IPS DF 6.9 (cell line): ENCODE measurements at regions not wholly inside any gene's neighbourhood (a gene's known extent, or its start where the extent isn't known, plus 50 kb on each side); places are given as distances from the start of the nearest gene placed in this dataset.

Experiments
- DNase-seq: peaks from one replicate; pipeline ENCODE4 v3.0.0-alpha.2; 2013; ENCODE audit warnings: low read depth, low spot score
- H3K27ac ChIP-seq: one replicate; pipeline ENCODE4 v1.5.1; 2013; ENCODE audit warnings: low read length, control low read depth
- H3K27me3 ChIP-seq: 2 replicates; pipeline ENCODE4 v1.6.1; 2013; ENCODE audit warnings: mild to moderate bottlenecking, low read length; ENCODE audit not compliant: control insufficient read depth, insufficient read depth
- H3K36me3 ChIP-seq: 2 replicates; pipeline ENCODE4 v1.6.1; 2013; ENCODE audit warnings: low read length; ENCODE audit not compliant: control insufficient read depth, insufficient read depth
- H3K4me1 ChIP-seq: 2 replicates; pipeline ENCODE4 v1.6.1; 2013; ENCODE audit warnings: low read length; ENCODE audit not compliant: control insufficient read depth, insufficient read depth
- H3K4me3 ChIP-seq: 2 replicates; pipeline ENCODE4 v1.5.1; 2013; ENCODE audit warnings: mild to moderate bottlenecking, low read length
- H3K9me3 ChIP-seq: 2 replicates; pipeline ENCODE4 v1.6.1; 2013; ENCODE audit warnings: low read length, inconsistent platforms; ENCODE audit not compliant: control insufficient read depth, insufficient read depth
- WGBS: extraction: QIAGEN DNeasy Blood & Tissue Kit; methylation state at CpG from one replicate; pipeline ENCODE4 v1.1.7; 2013; ENCODE audit warnings: mixed read lengths, missing lambda C conversion rate; ENCODE audit not compliant: insufficient read length, insufficient coverage; 5-methylcytosine and 5-hydroxymethylcytosine counted together

DNA sequence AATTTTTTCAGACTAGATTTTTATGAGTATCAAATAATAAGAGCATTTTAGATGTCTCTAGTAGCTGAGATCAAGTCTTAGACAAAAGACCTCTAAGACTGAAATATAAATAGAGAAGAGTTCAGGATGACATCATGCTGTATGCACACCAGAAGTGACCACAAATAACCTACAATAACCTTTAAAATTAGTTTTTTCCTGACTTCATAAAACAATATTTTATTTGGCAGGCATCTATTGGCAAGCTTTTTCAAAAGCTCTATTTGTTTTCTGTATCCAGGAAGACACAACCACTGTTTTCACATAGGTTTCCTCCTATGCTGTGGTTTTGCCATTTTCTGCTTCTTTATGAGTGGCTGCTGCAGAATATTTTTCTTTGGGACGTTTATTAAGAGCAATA lies 359.1 kb downstream of the CRPPA start:
- H3K4me1 ChIP-seq, result no peaks in the 10 kb centered on the region
- no peaks in the 10 kb centered on the region for H3K9me3 ChIP-seq
- H3K4me3 ChIP-seq, result no peak overlapping the region
- DNase-seq, result no peak
- no peak overlapping the region for H3K27ac ChIP-seq
- no peaks in the 10 kb centered on the region for H3K27me3 ChIP-seq
- no CpG with 5 or more reads among the region's 1 CpG for WGBS
- H3K36me3 ChIP-seq, result no peaks in the 10 kb centered on the region

DNA sequence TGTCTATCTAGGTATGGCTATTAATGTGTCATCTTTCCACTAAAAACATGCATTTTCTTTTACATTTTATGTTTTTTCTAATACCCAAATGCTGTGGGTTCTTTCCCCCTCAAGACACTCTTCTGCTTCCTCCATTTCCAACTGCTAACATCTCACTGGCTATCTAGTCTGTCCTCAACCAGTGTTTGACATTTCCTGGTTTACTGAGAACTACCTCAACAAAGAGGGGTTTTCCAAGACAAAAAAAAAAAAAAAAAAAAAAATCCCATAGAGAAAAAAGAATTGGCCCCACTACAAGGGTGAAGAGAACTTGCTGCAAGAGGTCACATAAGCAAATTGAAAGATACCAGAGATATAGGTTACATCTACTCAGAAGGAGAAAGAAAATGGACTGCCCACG lies 359.7 kb downstream of the CRPPA start:
- H3K4me1 ChIP-seq, result no peaks in the 10 kb centered on the region
- no peak overlapping the region for H3K4me3 ChIP-seq
- H3K27me3 ChIP-seq, result no peaks in the 10 kb centered on the region
- WGBS, result no CpG with 5 or more reads among the region's 1 CpG
- no peaks in the 10 kb centered on the region for H3K36me3 ChIP-seq
- no peaks in the 10 kb centered on the region for H3K9me3 ChIP-seq
- DNase-seq, result no peak
- H3K27ac ChIP-seq, result no peak overlapping the region

GRCh38 chr7:16061011-16061410 lies 360.3 kb downstream of the CRPPA start:
- no peak overlapping the region for H3K27ac ChIP-seq
- no peaks in the 10 kb centered on the region for H3K9me3 ChIP-seq
- WGBS, result no CpG with 5 or more reads among the region's 5 CpGs
- no peak overlapping the region for H3K4me3 ChIP-seq
- H3K27me3 ChIP-seq, result no peaks in the 10 kb centered on the region
- H3K4me1 ChIP-seq, result no peaks in the 10 kb centered on the region
- H3K36me3 ChIP-seq, result no peaks in the 10 kb centered on the region
- DNase-seq, result no peak

- no peak for DNase-seq
- Histone ChIP-seq H3K36me3 (no peaks in the 10 kb centered on the region), H3K27me3 (no peaks in the 10 kb centered on the region), H3K27ac (no peak overlapping the region), H3K9me3 (no peaks in the 10 kb centered on the region), H3K4me1 (no peaks in the 10 kb centered on the region), H3K4me3 (no peak overlapping the region)
These were observed 360.8 kb downstream of the CRPPA start for GRCh38 chr7:16060502-16060901.

DNA sequence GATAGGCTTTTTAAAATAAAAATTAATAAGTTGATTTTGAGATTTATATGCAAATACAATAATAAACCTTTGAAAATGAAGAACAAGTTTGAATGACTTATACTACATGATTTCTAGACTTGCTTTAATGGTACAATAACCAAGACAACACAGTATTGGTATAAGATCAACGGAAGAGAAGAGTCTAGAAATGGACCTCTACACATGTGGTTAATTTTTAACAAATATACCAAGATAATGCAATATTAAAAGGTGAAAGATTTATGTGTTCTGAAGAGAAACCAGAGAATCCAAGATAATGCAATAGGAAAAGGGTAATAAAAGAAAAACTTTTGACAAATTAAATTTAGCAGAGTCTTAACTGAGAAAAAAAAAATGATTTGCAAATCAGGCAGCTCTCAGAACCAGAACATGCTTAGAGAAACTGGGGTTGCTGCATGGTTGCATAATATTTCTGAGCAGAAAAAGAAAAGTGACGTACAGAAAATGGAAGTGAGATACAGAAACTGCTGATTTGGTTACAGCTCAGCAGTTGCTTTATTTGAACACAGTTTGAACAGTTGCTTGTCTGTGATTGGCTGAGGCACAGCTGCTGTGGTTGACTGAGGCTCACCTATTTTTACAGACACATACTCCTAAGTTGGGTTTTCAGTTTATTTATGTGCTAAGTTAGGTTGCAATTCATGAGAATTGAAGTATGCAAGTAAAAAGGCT lies 365.9 kb downstream of the CRPPA start:
- no CpG with 5 or more reads among the region's 2 CpGs for WGBS
- Histone ChIP-seq H3K27me3 (no peaks in the 10 kb centered on the region), H3K4me3 (no peak overlapping the region), H3K27ac (no peak overlapping the region), H3K9me3 (no peaks in the 10 kb centered on the region), H3K36me3 (no peaks in the 10 kb centered on the region), H3K4me1 (no peaks in the 10 kb centered on the region)
- DNase-seq, result no peak

GRCh38 chr7:16051561-16052255 lies 365.2 kb upstream of the MEOX2 start:
- H3K9me3 ChIP-seq, result no peaks in the 10 kb centered on the region
- WGBS, result no CpG with 5 or more reads among the region's 4 CpGs
- H3K4me1 ChIP-seq, result no peaks in the 10 kb centered on the region
- H3K4me3 ChIP-seq, result no peak overlapping the region
- no peaks in the 10 kb centered on the region for H3K36me3 ChIP-seq
- no peak for DNase-seq
- H3K27ac ChIP-seq, result no peak overlapping the region
- H3K27me3 ChIP-seq, result no peaks in the 10 kb centered on the region

DNA sequence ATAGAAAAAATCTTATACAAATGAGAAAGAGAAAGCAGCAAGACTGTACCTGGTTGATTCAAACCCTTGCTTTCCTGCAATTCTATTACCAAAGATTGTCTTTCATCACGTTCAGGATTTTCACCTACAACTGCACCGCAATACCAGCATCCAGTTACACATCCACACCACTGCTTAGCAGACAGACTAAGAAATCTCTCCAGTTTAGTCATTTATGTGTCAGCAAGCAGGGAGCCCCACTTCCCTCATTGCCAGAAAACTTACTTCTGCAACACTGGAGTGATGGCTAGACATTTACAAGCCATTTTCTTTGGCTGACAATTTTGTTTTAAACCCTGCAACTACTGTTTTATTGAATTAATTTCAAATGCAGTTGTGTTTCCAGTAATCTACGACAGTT lies 359.6 kb upstream of the MEOX2 start:
- Histone ChIP-seq H3K27ac (no peak overlapping the region), H3K9me3 (no peaks in the 10 kb centered on the region), H3K27me3 (no peaks in the 10 kb centered on the region), H3K4me3 (no peak overlapping the region), H3K4me1 (no peaks in the 10 kb centered on the region), H3K36me3 (no peaks in the 10 kb centered on the region)
- no peak for DNase-seq
- WGBS, result no CpG with 5 or more reads among the region's 3 CpGs

DNA sequence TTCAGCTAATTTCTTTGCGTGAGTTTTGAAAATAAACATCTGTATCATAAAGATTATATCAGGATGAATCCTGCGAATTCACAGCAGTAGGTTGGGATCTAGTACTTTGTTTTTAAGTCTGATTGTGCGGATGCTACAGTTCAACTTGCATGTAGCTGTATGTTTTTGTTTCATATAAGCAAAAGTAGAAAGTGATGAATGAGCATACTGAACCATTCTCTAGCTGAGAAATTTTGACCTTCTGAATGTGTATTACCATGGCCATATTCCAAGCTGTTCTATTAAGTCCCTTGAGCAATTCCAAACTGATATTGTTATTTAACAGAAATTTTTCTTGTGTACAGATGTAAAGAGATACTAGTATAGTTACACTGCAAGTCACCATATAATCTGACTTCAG lies 358.8 kb upstream of the MEOX2 start:
- H3K4me3 ChIP-seq, result no peak overlapping the region
- no CpG with 5 or more reads among the region's 3 CpGs for WGBS
- H3K36me3 ChIP-seq, result no peaks in the 10 kb centered on the region
- no peaks in the 10 kb centered on the region for H3K27me3 ChIP-seq
- no peaks in the 10 kb centered on the region for H3K9me3 ChIP-seq
- H3K4me1 ChIP-seq, result no peaks in the 10 kb centered on the region
- no peak overlapping the region for H3K27ac ChIP-seq
- no peak for DNase-seq

- no peaks in the 10 kb centered on the region for H3K4me1 ChIP-seq
- H3K4me3 ChIP-seq, result no peak overlapping the region
- no peaks in the 10 kb centered on the region for H3K36me3 ChIP-seq
- no peak for DNase-seq
- no peak overlapping the region for H3K27ac ChIP-seq
- H3K27me3 ChIP-seq, result no peaks in the 10 kb centered on the region
- no peaks in the 10 kb centered on the region for H3K9me3 ChIP-seq
These were observed 358.2 kb upstream of the MEOX2 start for GRCh38 chr7:16044645-16045044.

GRCh38 chr7:16040346-16040745 lies 353.9 kb upstream of the MEOX2 start:
- no peaks in the 10 kb centered on the region for H3K9me3 ChIP-seq
- WGBS, result no CpG with 5 or more reads among the region's 5 CpGs

DNA sequence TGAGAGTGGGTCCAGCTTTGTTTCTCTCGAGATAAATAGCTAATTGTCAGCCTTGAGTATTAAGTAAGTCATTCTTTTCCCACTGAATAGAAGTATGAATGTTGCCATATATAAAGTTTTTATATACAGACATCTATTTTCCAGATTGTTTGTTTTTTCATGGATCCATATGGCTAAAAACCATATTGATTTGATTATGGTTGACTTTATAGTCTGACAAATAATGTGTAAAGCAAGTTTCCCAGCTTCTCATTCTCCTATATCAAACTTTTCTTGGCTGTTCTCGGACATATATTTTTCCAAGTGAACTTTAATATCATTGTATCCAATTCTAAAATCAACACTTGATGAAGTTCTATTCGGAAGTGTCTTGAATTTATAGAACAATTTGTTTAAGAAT lies 352.4 kb upstream of the MEOX2 start:
- Histone ChIP-seq H3K4me3 (no peak overlapping the region), H3K27ac (no peak overlapping the region), H3K9me3 (no peaks in the 10 kb centered on the region), H3K4me1 (no peaks in the 10 kb centered on the region), H3K27me3 (no peaks in the 10 kb centered on the region), H3K36me3 (no peaks in the 10 kb centered on the region)
- DNase-seq, result no peak
- WGBS, result no CpG with 5 or more reads among the region's 3 CpGs

More at GRCh38 chr7:16040346-16040745, 353.9 kb upstream of the MEOX2 start:
- Histone ChIP-seq H3K27me3 (no peaks in the 10 kb centered on the region), H3K36me3 (no peaks in the 10 kb centered on the region), H3K4me3 (no peak overlapping the region), H3K4me1 (no peaks in the 10 kb centered on the region), H3K27ac (no peak overlapping the region)
- no peak for DNase-seq
